K562 (cell line): ENCODE measurements at regions not wholly inside any gene's neighbourhood (a gene's known extent, or its start where the extent isn't known, plus 50 kb on each side); places are given as distances from the start of the nearest gene placed in this dataset.
"Not testable (repeated sequence)": the region's sequence is repeated elsewhere in the genome, so short reads cannot be mapped to it uniquely, and the experiment has no call there.

Experiments used
- ATAC-seq: fragments of 200-7000 bp; cut with Tn5 transposase; 3 replicates; pipeline ENCODE4 v1.9.1; 2020; ENCODE audit warnings: moderate library complexity
- BruUV-seq: library from RNA; stranded (reverse); fragments of 400-500 nt; replicated peaks from 2 replicates; lab custom pipeline; 2021; lab: Mats Ljungman, UMichigan
- CTCF ChIA-PET: fragments of 300-600 bp; formaldehyde crosslinking; extraction: SDS; loops from one replicate; lab custom pipeline; 2021; ENCODE audit warnings: low intra/inter-chr PET ratio; lab: Yijun Ruan, JAX
- POLR2A ChIA-PET: fragments of 300-600, 350-650 bp; sonication (Branson Sonifier 250); formaldehyde crosslinking; extraction: SDS; loops from one replicate; lab custom pipeline; 2021; ENCODE audit warnings: antibody characterized with exemption, inconsistent platforms; lab: Yijun Ruan, JAX
- DNase-seq, 4 experiments: peaks; one replicate each; pipeline versions ENCODE4 v3.0.0 to v3.0.0-alpha.2; 2011 to 2018; ENCODE audit warnings: low spot score in 3 of 4, mixed read lengths in 3 of 4; ENCODE audit errors: extremely low read depth in 1 of 4
- FAIRE-seq: peaks from 2 replicates; lab custom pipeline; 2011; peaks lifted over from hg19 to GRCh38; lab: Jason Lieb, UNC
- H2AFZ ChIP-seq: 2 replicates; pipeline ENCODE4 v1.6.0; 2011; ENCODE audit warnings: low read depth, low read length, control low read depth, inconsistent platforms
- H3K27ac ChIP-seq: fragments of 200-600 bp; 3 replicates; pipeline ENCODE4 v1.8.0; 2011; ENCODE audit warnings: low read depth, mild to moderate bottlenecking, control low read depth, inconsistent platforms, low read length, moderate library complexity, mixed read lengths; ENCODE audit errors: extremely low read depth
- H3K27me3 ChIP-seq, 2 experiments: fragments of 300-600 bp in 1 of 2; 2 replicates in 1 of 2; 3 replicates in 1 of 2; pipeline versions ENCODE4 v1.6.0 to v1.8.0; 2011; ENCODE audit warnings: inconsistent platforms in 2 of 2, low read length in 2 of 2, mild to moderate bottlenecking in 1 of 2, mixed read lengths in 1 of 2, moderate library complexity in 1 of 2; ENCODE audit not compliant: control insufficient read depth in 2 of 2, insufficient read depth in 2 of 2
- H3K36me3 ChIP-seq: fragments of 300-600 bp; 3 replicates; pipeline ENCODE4 v1.8.0; 2011; ENCODE audit warnings: mild to moderate bottlenecking, low read length, inconsistent platforms; ENCODE audit not compliant: control insufficient read depth, insufficient read depth
- H3K4me1 ChIP-seq, 2 experiments: fragments of 200-600 bp in 1 of 2; replicated peaks in 1 of 2; 2 replicates in 1 of 2; 3 replicates in 1 of 2; pipeline versions ENCODE4 v1.5.1 to v1.8.0; 2011; ENCODE audit warnings: inconsistent platforms in 2 of 2, low read length in 2 of 2, mild to moderate bottlenecking in 1 of 2, mixed read lengths in 1 of 2, moderate library complexity in 1 of 2; ENCODE audit not compliant: control insufficient read depth in 2 of 2, insufficient read depth in 2 of 2
- H3K4me2 ChIP-seq: 2 replicates; pipeline ENCODE4 v1.6.1; 2011; ENCODE audit warnings: low read length, control low read depth, inconsistent platforms, mixed read lengths; ENCODE audit not compliant: insufficient read depth
- H3K4me3 ChIP-seq: fragments of 200-600 bp; sonication (generic), shearing (Covaris generic); 2 replicates; pipeline ENCODE4 v1.5.1; 2016; ENCODE audit warnings: control low read depth, inconsistent platforms
- H3K79me2 ChIP-seq: fragments of 200-600 bp; 3 replicates; pipeline ENCODE4 v1.8.0; 2011; ENCODE audit warnings: low read length, inconsistent platforms; ENCODE audit not compliant: control insufficient read depth, insufficient read depth
- H3K9ac ChIP-seq, 2 experiments: 2 replicates each; pipeline versions ENCODE4 v1.6.0 to v1.6.1; 2011; ENCODE audit warnings: low read depth in 2 of 2, low read length in 2 of 2, control low read depth in 1 of 2, inconsistent platforms in 1 of 2, mild to moderate bottlenecking in 1 of 2, mixed read lengths in 1 of 2; ENCODE audit not compliant: insufficient read depth in 1 of 2
- H3K9me1 ChIP-seq: one replicate; pipeline ENCODE4 v1.6.0; 2011; ENCODE audit warnings: inconsistent platforms, mild to moderate bottlenecking, low read length, moderate library complexity; ENCODE audit not compliant: control insufficient read depth, insufficient read depth
- H3K9me3 ChIP-seq: replicated peaks from 2 replicates; pipeline ENCODE4 v1.5.1; 2011; ENCODE audit warnings: low read depth, low read length, inconsistent platforms; ENCODE audit not compliant: control insufficient read depth, insufficient read depth
- H4K20me1 ChIP-seq: replicated peaks from 2 replicates; pipeline ENCODE4 v1.6.1; 2011; ENCODE audit warnings: low read length, inconsistent platforms, mixed read lengths; ENCODE audit not compliant: control insufficient read depth, insufficient read depth
- MGA ChIP-seq: fragments of 450-650 bp; IDR thresholded peaks from 2 replicates; pipeline ENCODE4 v1.6.1; 2016; ENCODE audit warnings: mild to moderate bottlenecking, moderate library complexity
- WGBS: fragments of 100-300 bp; shearing (Covaris generic); methylation state at CpG from one replicate; pipeline ENCODE4 v1.1.6; 2016; ENCODE audit warnings: low coverage, mixed read lengths; ENCODE audit not compliant: insufficient coverage; ENCODE audit errors: missing lambda C conversion rate; 5-methylcytosine and 5-hydroxymethylcytosine counted together
- in situ Hi-C: fragments of 300-500 bp; cut with MboI; formaldehyde crosslinking; loops from 4 replicates; pipeline ENCODE4 v1.15.0; 2018; ENCODE audit warnings: inconsistent platforms, mixed read lengths
- intact Hi-C: fragments of 100-400 bp; cut with micrococcal nuclease; formaldehyde crosslinking; loops from 2 replicates; pipeline ENCODE4 v1.14.2; 2022

GRCh38 chr7:55688684-55689681 is 116.7 kb upstream of the VOPP1 start:
- in situ Hi-C loops, H4K20me1 ChIP-seq, intact Hi-C loops, H3K27me3 ChIP-seq, H2AFZ ChIP-seq, H3K4me1 ChIP-seq, H3K9me1 ChIP-seq, POLR2A ChIA-PET, H3K4me3 ChIP-seq, H3K9me3 ChIP-seq, H3K36me3 ChIP-seq, H3K79me2 ChIP-seq, H3K9ac ChIP-seq, H3K27ac ChIP-seq, BruUV-seq, H3K4me2 ChIP-seq, CTCF ChIA-PET: not testable (repeated sequence)
- peak; percentile 82 for ATAC-seq
- WGBS, result 23% methylated on average over 12 of the region's 17 CpGs
- FAIRE-seq, result peak; percentile 79
- peak in 1 of 4 experiments; percentile 11 for DNase-seq
- peak; percentile 27; the same call in 1 of the 2 replicates for TF ChIP-seq MGA
